ENCODE measurements at regions not wholly inside any gene's neighbourhood (a gene's known extent, or its start where the extent isn't known, plus 50 kb on each side); places are given as distances from the start of the nearest gene placed in this dataset.
"Not testable (repeated sequence)": the region's sequence is repeated elsewhere in the genome, so short reads cannot be mapped to it uniquely, and the experiment has no call there.

DNA sequence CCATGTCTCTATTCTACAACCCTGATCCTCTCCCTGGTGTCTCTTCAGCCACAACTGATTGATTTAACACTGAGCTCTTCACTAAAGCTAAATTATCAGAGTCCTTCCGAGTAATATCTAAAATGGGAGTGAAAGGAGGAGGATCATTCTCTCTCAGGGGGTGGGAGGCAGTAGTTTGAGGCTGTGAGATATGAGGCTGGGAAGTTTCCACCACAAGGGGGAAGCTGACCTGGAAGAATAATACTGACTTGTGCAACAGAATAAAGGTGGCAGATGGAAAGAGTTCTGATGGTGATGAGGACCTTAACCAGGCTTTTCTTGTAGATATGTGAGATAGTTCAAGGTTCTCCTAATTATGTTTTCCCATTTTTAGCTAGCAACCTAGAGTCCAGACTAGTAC, 241.6 kb upstream of the VKORC1L1 start:
- not testable (repeated sequence) for TF ChIP-seq CTCF (IDR thresholded peaks at IDR 0.05); EZH2 (IDR thresholded peaks at IDR 0.05; ENCODE audit: borderline replicate concordance, insufficient read depth, low read depth, low read length, poor library complexity, severe bottlenecking)

All from B cell (primary cell).